AG04450 (cell line): ENCODE measurements at regions not wholly inside any gene's neighbourhood (a gene's known extent, or its start where the extent isn't known, plus 50 kb on each side); places are given as distances from the start of the nearest gene placed in this dataset.

Experiments
- CTCF ChIA-PET: fragments of 300-600, 350-600 bp; formaldehyde crosslinking; extraction: SDS; loops from one replicate; lab custom pipeline; 2022; ENCODE audit warnings: antibody characterized with exemption, inconsistent platforms; lab: Charles Lee
- POLR2A ChIA-PET: fragments of 350-600 bp; formaldehyde crosslinking; extraction: SDS; loops from one replicate; lab custom pipeline; 2021; ENCODE audit warnings: antibody characterized with exemption, inconsistent platforms; lab: Yijun Ruan, JAX
- DNase-seq: peaks from one replicate; pipeline ENCODE4 v3.0.0-alpha.2; 2011; ENCODE audit warnings: low read depth, low spot score
- H3K27ac ChIP-seq: one replicate; pipeline ENCODE4 v1.5.1; 2012; ENCODE audit warnings: low read depth, low read length, control low read depth
- H3K27me3 ChIP-seq: one replicate; pipeline ENCODE4 v1.6.0; 2012; ENCODE audit warnings: low read length; ENCODE audit not compliant: control insufficient read depth, insufficient read depth
- H3K4me3 ChIP-seq: 2 replicates; pipeline ENCODE4 v1.5.1; 2011; ENCODE audit warnings: mild to moderate bottlenecking, low read depth, low read length, control low read depth
- H3K9me3 ChIP-seq: 2 replicates; pipeline ENCODE4 v1.5.1; 2012; ENCODE audit warnings: low read length; ENCODE audit not compliant: control insufficient read depth, insufficient read depth
- TF ChIP-seq, protein P1 (sequence below): IDR thresholded peaks from 2 replicates; pipeline ENCODE4 v1.5.1; 2011; ENCODE audit warnings: low read depth, low read length, control low read depth, inconsistent platforms

GRCh38 chr2:215718890-215719289 lies 283.0 kb upstream of the FN1 start:
- Histone ChIP-seq H3K4me3 (no peak overlapping the region), H3K9me3 (no peaks in the 10 kb centered on the region), H3K27me3 (no peaks in the 10 kb centered on the region), H3K27ac (no peak overlapping the region)
- POLR2A ChIA-PET = interaction anchor here (0.6 kb wide), 1 partner anchor 25 kb away, joined by 4 read pairs; no protein-coding TSS in a partner anchor
- TF ChIP-seq, protein P1, sequence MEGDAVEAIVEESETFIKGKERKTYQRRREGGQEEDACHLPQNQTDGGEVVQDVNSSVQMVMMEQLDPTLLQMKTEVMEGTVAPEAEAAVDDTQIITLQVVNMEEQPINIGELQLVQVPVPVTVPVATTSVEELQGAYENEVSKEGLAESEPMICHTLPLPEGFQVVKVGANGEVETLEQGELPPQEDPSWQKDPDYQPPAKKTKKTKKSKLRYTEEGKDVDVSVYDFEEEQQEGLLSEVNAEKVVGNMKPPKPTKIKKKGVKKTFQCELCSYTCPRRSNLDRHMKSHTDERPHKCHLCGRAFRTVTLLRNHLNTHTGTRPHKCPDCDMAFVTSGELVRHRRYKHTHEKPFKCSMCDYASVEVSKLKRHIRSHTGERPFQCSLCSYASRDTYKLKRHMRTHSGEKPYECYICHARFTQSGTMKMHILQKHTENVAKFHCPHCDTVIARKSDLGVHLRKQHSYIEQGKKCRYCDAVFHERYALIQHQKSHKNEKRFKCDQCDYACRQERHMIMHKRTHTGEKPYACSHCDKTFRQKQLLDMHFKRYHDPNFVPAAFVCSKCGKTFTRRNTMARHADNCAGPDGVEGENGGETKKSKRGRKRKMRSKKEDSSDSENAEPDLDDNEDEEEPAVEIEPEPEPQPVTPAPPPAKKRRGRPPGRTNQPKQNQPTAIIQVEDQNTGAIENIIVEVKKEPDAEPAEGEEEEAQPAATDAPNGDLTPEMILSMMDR = no peak
- CTCF ChIA-PET = interaction anchor here (1.0 to 1.4 kb wide), 2 partner anchors 17 to 264 kb away, joined by 3 to 5 read pairs; no protein-coding TSS in a partner anchor
- no peak for DNase-seq

GRCh38 chr2:215718436-215718835 lies 282.6 kb upstream of the FN1 start:
- H3K27me3 ChIP-seq = no peaks in the 10 kb centered on the region
- no peaks in the 10 kb centered on the region for H3K9me3 ChIP-seq
- H3K27ac ChIP-seq = no peak overlapping the region
- no peak overlapping the region for H3K4me3 ChIP-seq
- CTCF ChIA-PET = interaction anchor here (1.0 kb wide), 1 partner anchor 17 kb away, joined by 5 read pairs; no protein-coding TSS in a partner anchor
- DNase-seq = no peak
- TF ChIP-seq, protein P1 = no peak
- POLR2A ChIA-PET = interaction anchor here (0.6 kb wide), 1 partner anchor 25 kb away, joined by 4 read pairs; no protein-coding TSS in a partner anchor

GRCh38 chr2:215717501-215718381 lies 281.9 kb upstream of the FN1 start:
- POLR2A ChIA-PET = no interaction called here
- no peak overlapping the region for H3K4me3 ChIP-seq
- CTCF ChIA-PET = no interaction called here
- TF ChIP-seq, protein P1 = no peak
- DNase-seq = no peak
- no peak overlapping the region for H3K27ac ChIP-seq
- no peaks in the 10 kb centered on the region for H3K9me3 ChIP-seq
- no peaks in the 10 kb centered on the region for H3K27me3 ChIP-seq

- Histone ChIP-seq H3K9me3 (no peaks in the 10 kb centered on the region), H3K27me3 (no peaks in the 10 kb centered on the region), H3K27ac (no peak overlapping the region), H3K4me3 (no peak overlapping the region)
- POLR2A ChIA-PET = no interaction called here
- DNase-seq = no peak
- TF ChIP-seq, protein P1 = no peak
- CTCF ChIA-PET = no interaction called here
These were observed 281.1 kb upstream of the FN1 start for GRCh38 chr2:215716956-215717355.
